ENCODE measurements at regions not wholly inside any gene's neighbourhood (a gene's known extent, or its start where the extent isn't known, plus 50 kb on each side); places are given as distances from the start of the nearest gene placed in this dataset.
A peak's percentile ranks its signal among the peaks of the same experiment; 100 is the strongest.

- peak overlapping the region; percentile 83 for H3K18ac ChIP-seq (ENCODE audit: low read length)
- H3K4me3 ChIP-seq (ENCODE audit: low read length in 2 of 2), result no peak overlapping the region
- no peak for DNase-seq (ENCODE audit: low spot score)
- no peak overlapping the region for H2BK15ac ChIP-seq (ENCODE audit: low read length)
- no peak overlapping the region for H4K8ac ChIP-seq (ENCODE audit: low read depth, low read length)
- no peak overlapping the region for H2BK120ac ChIP-seq (ENCODE audit: low read depth, low read length)
- H3K14ac ChIP-seq (ENCODE audit: low read length), result no peak overlapping the region
- H3K23ac ChIP-seq (ENCODE audit: low read depth, low read length, poor library complexity), result peak overlapping the region; percentile 20
- H3K27me3 ChIP-seq (ENCODE audit: control insufficient read depth in 3 of 3, insufficient read depth in 3 of 3, low read depth in 1 of 3, low read length in 3 of 3), result no peaks in the 10 kb centered on the region
- H3K9me3 ChIP-seq (replicated peaks in 1 of 2; ENCODE audit: control insufficient read depth in 2 of 2, insufficient read depth in 1 of 2, low read depth in 1 of 2, low read length in 2 of 2), result peaks cover 0 to 4% of the 10 kb centered on the region in 2 donors
- H3K4me1 ChIP-seq (ENCODE audit: control insufficient read depth in 2 of 2, insufficient read depth in 1 of 2, low read depth in 1 of 2, low read length in 2 of 2), result no peaks in the 10 kb centered on the region
- H3K9ac ChIP-seq (ENCODE audit: low read depth, low read length, poor library complexity), result peak overlapping the region; percentile 15
- peak overlapping the region; percentile 11 for H2BK5ac ChIP-seq (ENCODE audit: low read length)
- H3K79me1 ChIP-seq (ENCODE audit: low read depth, low read length), result no peaks in the 10 kb centered on the region
- no peak overlapping the region for H2AK5ac ChIP-seq (ENCODE audit: low read depth, low read length)
- H3K4ac ChIP-seq (ENCODE audit: low read length), result no peak overlapping the region
- no peak overlapping the region for H2AFZ ChIP-seq (ENCODE audit: low read length)
- H3K27ac ChIP-seq (replicated peaks; ENCODE audit: low read length), result no peak overlapping the region
- no CpG with 5 or more reads among the region's 19 CpGs for WGBS, 2 donors (ENCODE audit: extremely low coverage in 2 of 2, insufficient read length in 2 of 2, insufficient replicate concordance in 1 of 2)
- no peak overlapping the region for H4K91ac ChIP-seq (ENCODE audit: low read depth, low read length, poor library complexity)
- H3K4me2 ChIP-seq (ENCODE audit: insufficient read depth, low read length, poor library complexity, severe bottlenecking), result no peak overlapping the region
- no peak overlapping the region for H2BK12ac ChIP-seq (ENCODE audit: low read length)
- H3K36me3 ChIP-seq (replicated peaks in 1 of 2; ENCODE audit: control insufficient read depth in 2 of 2, insufficient read depth in 2 of 2, low read length in 2 of 2), result no peaks in the 10 kb centered on the region
Measured at GRCh38 chr22:48802576-48802975, 1025.1 kb downstream of the BRD1 start.

- no peak overlapping the region for H3K9ac ChIP-seq (ENCODE audit: low read depth, low read length, poor library complexity)
- H2AFZ ChIP-seq (ENCODE audit: low read length), result no peak overlapping the region
- no peak overlapping the region for H2BK5ac ChIP-seq (ENCODE audit: low read length)
- H3K4ac ChIP-seq (ENCODE audit: low read length), result no peak overlapping the region
- H3K36me3 ChIP-seq (replicated peaks in 1 of 2; ENCODE audit: control insufficient read depth in 2 of 2, insufficient read depth in 2 of 2, low read length in 2 of 2), result no peaks in the 10 kb centered on the region
- H4K8ac ChIP-seq (ENCODE audit: low read depth, low read length), result no peak overlapping the region
- H4K91ac ChIP-seq (ENCODE audit: low read depth, low read length, poor library complexity), result no peak overlapping the region
- no peak overlapping the region for H3K4me2 ChIP-seq (ENCODE audit: insufficient read depth, low read length, poor library complexity, severe bottlenecking)
- H2BK120ac ChIP-seq (ENCODE audit: low read depth, low read length), result no peak overlapping the region
- DNase-seq (ENCODE audit: low spot score), result no peak
- peak overlapping the region; percentile 65 for H2AK5ac ChIP-seq (ENCODE audit: low read depth, low read length)
- H2BK12ac ChIP-seq (ENCODE audit: low read length), result no peak overlapping the region
- H3K79me1 ChIP-seq (ENCODE audit: low read depth, low read length), result no peaks in the 10 kb centered on the region
- peak overlapping the region; percentile 36 for H3K18ac ChIP-seq (ENCODE audit: low read length)
- no peak overlapping the region for H3K23ac ChIP-seq (ENCODE audit: low read depth, low read length, poor library complexity)
- H3K14ac ChIP-seq (ENCODE audit: low read length), result no peak overlapping the region
- no peak overlapping the region for H2BK15ac ChIP-seq (ENCODE audit: low read length)
- H3K4me3 ChIP-seq (ENCODE audit: low read length in 2 of 2), result peak overlapping the region in 1 of 2 donors; percentile 41
- peaks cover 0 to 4% of the 10 kb centered on the region in 2 donors for H3K9me3 ChIP-seq (replicated peaks in 1 of 2; ENCODE audit: control insufficient read depth in 2 of 2, insufficient read depth in 1 of 2, low read depth in 1 of 2, low read length in 2 of 2)
- 100% methylated on average over 4 of the region's 14 CpGs; no CpG with 5 or more reads in 1 of the 2 donors for WGBS, 2 donors (ENCODE audit: extremely low coverage in 2 of 2, insufficient read length in 2 of 2, insufficient replicate concordance in 1 of 2)
- no peak overlapping the region for H3K27ac ChIP-seq (replicated peaks; ENCODE audit: low read length)
- peaks cover 0 to 6% of the 10 kb centered on the region in 2 donors for H3K4me1 ChIP-seq (ENCODE audit: control insufficient read depth in 2 of 2, insufficient read depth in 1 of 2, low read depth in 1 of 2, low read length in 2 of 2)
- H3K27me3 ChIP-seq (ENCODE audit: control insufficient read depth in 3 of 3, insufficient read depth in 3 of 3, low read depth in 1 of 3, low read length in 3 of 3), result no peaks in the 10 kb centered on the region
Measured at GRCh38 chr22:48800886-48801607, 1026.6 kb downstream of the BRD1 start.

DNA sequence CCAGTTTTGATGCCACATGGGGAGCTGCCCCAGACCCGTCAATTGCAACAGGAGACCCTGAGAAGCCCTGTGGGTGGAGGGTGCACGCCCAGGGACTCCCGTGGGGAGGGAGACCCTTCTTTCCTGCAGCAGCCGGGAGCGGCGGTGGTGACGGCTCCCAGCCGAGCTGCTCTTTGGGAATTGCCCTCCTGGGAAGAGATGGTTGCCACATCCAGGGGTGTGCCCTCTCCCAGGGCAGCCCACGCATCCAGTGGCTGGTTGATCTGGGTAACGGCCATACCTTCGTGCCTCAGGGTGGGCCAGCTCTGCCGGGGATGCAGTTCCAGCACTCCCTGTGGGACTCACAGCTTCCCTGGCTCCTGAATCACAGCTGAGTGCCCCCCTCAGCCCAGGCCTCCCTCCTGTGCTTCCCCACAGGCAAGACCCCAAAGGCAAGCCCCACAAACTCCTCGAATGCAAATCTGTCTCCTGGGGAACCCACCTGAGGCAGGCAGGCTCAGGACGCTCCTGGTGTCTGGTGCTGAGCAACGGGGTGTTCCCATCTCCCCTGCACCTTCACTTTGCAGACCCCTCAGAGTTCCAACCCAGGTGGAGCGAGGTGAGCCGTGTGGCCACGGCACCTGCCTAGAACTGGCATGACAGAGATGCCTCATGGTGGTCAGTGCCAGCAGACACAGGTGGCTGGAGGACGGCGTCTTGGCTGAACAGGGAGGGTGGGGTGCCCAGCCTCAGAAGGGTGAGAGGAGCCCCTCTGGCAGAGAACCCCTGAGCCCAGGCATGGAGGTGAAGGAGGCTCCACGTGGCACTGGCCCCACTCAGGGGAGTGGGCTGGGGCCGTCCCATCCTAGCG, 1027.4 kb downstream of the BRD1 start:
- Histone ChIP-seq H3K14ac (ENCODE audit: low read length) (peak overlapping the region; percentile 63), H2BK5ac (ENCODE audit: low read length) (no peak overlapping the region), H2BK12ac (ENCODE audit: low read length) (no peak overlapping the region), H4K8ac (ENCODE audit: low read depth, low read length) (no peak overlapping the region), H2AK5ac (ENCODE audit: low read depth, low read length) (peak overlapping the region; percentile 65), H3K27ac (replicated peaks; ENCODE audit: low read length) (no peak overlapping the region), H3K4me3 (ENCODE audit: low read length in 2 of 2) (no peak overlapping the region), H3K9ac (ENCODE audit: low read depth, low read length, poor library complexity) (no peak overlapping the region), H3K27me3 (ENCODE audit: control insufficient read depth in 3 of 3, insufficient read depth in 3 of 3, low read depth in 1 of 3, low read length in 3 of 3) (no peaks in the 10 kb centered on the region), H3K9me3 (replicated peaks in 1 of 2; ENCODE audit: control insufficient read depth in 2 of 2, insufficient read depth in 1 of 2, low read depth in 1 of 2, low read length in 2 of 2) (peaks cover 0 to 4% of the 10 kb centered on the region in 2 donors), H3K18ac (ENCODE audit: low read length) (peak overlapping the region; percentile 78), H3K23ac (ENCODE audit: low read depth, low read length, poor library complexity) (peak overlapping the region; percentile 76), H3K4me1 (ENCODE audit: control insufficient read depth in 2 of 2, insufficient read depth in 1 of 2, low read depth in 1 of 2, low read length in 2 of 2) (peaks cover 0 to 6% of the 10 kb centered on the region in 2 donors), H2BK15ac (ENCODE audit: low read length) (no peak overlapping the region), H4K91ac (ENCODE audit: low read depth, low read length, poor library complexity) (no peak overlapping the region), H3K4ac (ENCODE audit: low read length) (no peak overlapping the region), H3K79me1 (ENCODE audit: low read depth, low read length) (no peaks in the 10 kb centered on the region), H3K36me3 (replicated peaks in 1 of 2; ENCODE audit: control insufficient read depth in 2 of 2, insufficient read depth in 2 of 2, low read length in 2 of 2) (no peaks in the 10 kb centered on the region), H2AFZ (ENCODE audit: low read length) (no peak overlapping the region), H2BK120ac (ENCODE audit: low read depth, low read length) (peak overlapping the region; percentile 36), H3K4me2 (ENCODE audit: insufficient read depth, low read length, poor library complexity, severe bottlenecking) (no peak overlapping the region)
- WGBS, 2 donors (ENCODE audit: extremely low coverage in 2 of 2, insufficient read length in 2 of 2, insufficient replicate concordance in 1 of 2), result no CpG with 5 or more reads among the region's 23 CpGs
- DNase-seq (ENCODE audit: low spot score), result no peak
